PFSK-1 (cell line): ENCODE measurements at regions not wholly inside any gene's neighbourhood (a gene's known extent, or its start where the extent isn't known, plus 50 kb on each side); places are given as distances from the start of the nearest gene placed in this dataset.

Source experiments
- POLR2AphosphoS5 ChIP-seq: IDR thresholded peaks from 2 replicates; pipeline ENCODE4 v1.6.1; 2012; ENCODE audit warnings: low read depth, mild to moderate bottlenecking, control low read depth, low read length, moderate library complexity
- SIN3A ChIP-seq: IDR thresholded peaks from 2 replicates; pipeline ENCODE4 v1.6.1; 2012; ENCODE audit warnings: mild to moderate bottlenecking, low read length, moderate library complexity, borderline replicate concordance; ENCODE audit not compliant: insufficient read depth

DNA sequence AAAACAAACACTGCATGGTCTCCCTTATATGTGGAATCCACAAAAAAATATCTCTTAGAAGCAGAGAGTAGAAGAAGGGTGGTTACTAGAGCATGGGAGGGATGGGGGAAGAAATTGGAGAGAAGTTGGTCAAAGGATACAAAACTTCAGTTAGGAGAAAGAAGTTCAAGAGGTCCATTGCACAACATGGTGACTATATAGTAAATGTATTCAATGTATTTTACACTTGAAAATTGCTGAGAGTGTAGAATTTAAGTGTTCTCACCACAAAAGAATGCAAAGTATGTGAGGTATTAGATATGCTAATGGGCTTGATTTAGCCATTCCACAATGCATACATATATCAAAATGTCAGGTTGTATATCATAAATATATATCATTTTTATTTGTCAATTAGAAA lies 232.0 kb upstream of the CELF2 start:
- TF ChIP-seq SIN3A (no peak), POLR2AphosphoS5 (no peak)
